Spleen (tissue), 11 donors: ENCODE measurements at regions not wholly inside any gene's neighbourhood (a gene's known extent, or its start where the extent isn't known, plus 50 kb on each side); places are given as distances from the start of the nearest gene placed in this dataset.
A peak's percentile ranks its signal among the peaks of the same experiment; 100 is the strongest.

Experiments
- DNase-seq: peaks from one replicate; pipeline ENCODE4 v3.0.0-alpha.2; 2020
- H3K27ac ChIP-seq, 8 donors: fragments of 200-600 bp; sonication (generic) in 7 of 8; 1 replicate in 4 of 8; 2 replicates in 4 of 8; pipeline versions ENCODE4 v1.5.0 to v1.8.0; 2016 to 2021; ENCODE audit warnings: inconsistent platforms in 4 of 8, mild to moderate bottlenecking in 4 of 8, moderate library complexity in 1 of 8
- H3K27me3 ChIP-seq, 7 donors: fragments of 200-600 bp; sonication (generic) in 6 of 7; replicated peaks in 1 of 7; 1 replicate in 4 of 7; 2 replicates in 3 of 7; pipeline versions ENCODE4 v1.5.0 to v1.8.0; 2016 to 2021; ENCODE audit warnings: inconsistent platforms in 3 of 7, mild to moderate bottlenecking in 1 of 7
- H3K36me3 ChIP-seq, 6 donors: fragments of 200-600 bp; sonication (generic) in 5 of 6; 1 replicate in 4 of 6; 2 replicates in 2 of 6; pipeline versions ENCODE4 v1.5.0 to v1.8.0; 2016 to 2021; ENCODE audit warnings: inconsistent platforms in 2 of 6
- H3K4me1 ChIP-seq, 6 donors: fragments of 200-600 bp; sonication (generic) in 5 of 6; 1 replicate in 3 of 6; 2 replicates in 3 of 6; pipeline versions ENCODE4 v1.5.0 to v1.8.0; 2016 to 2021; ENCODE audit warnings: inconsistent platforms in 3 of 6
- H3K4me3 ChIP-seq, 8 donors: fragments of 200-600 bp; sonication (generic) in 7 of 8; 1 replicate in 4 of 8; 2 replicates in 4 of 8; pipeline versions ENCODE4 v1.5.0 to v1.8.0; 2016 to 2021; ENCODE audit warnings: inconsistent platforms in 4 of 8, mild to moderate bottlenecking in 4 of 8, moderate library complexity in 2 of 8
- H3K9me3 ChIP-seq, 8 donors: fragments of 200-600 bp; sonication (generic) in 7 of 8; 1 replicate in 4 of 8; 2 replicates in 4 of 8; pipeline versions ENCODE4 v1.5.0 to v1.8.0; 2016 to 2021; ENCODE audit warnings: inconsistent platforms in 4 of 8
- CTCF ChIP-seq, 11 experiments: fragments of 200-600 bp in 7 of 11; fragments of 450-650 bp in 4 of 11; sonication (generic) in 4 of 11; IDR thresholded peaks in 8 of 11; conservative IDR thresholded peaks in 3 of 11; 1 replicate in 7 of 11; 2 replicates in 4 of 11; pipeline versions ENCODE4 v1.4.0 to v1.8.0; 2016 to 2021; ENCODE audit warnings: antibody characterized with exemption in 11 of 11, inconsistent platforms in 4 of 11, mild to moderate bottlenecking in 1 of 11
- POLR2A ChIP-seq, 3 donors: fragments of 450-650 bp; IDR thresholded peaks; one replicate each; pipeline ENCODE4 v1.5.1; 2017; ENCODE audit warnings: antibody characterized with exemption in 3 of 3, mild to moderate bottlenecking in 1 of 3
- POLR2AphosphoS5 ChIP-seq, 3 donors: sonication (generic); formaldehyde crosslinking; IDR thresholded peaks; one replicate each; pipeline ENCODE4 v1.5.1; 2017; ENCODE audit warnings: antibody characterized with exemption in 3 of 3
- WGBS, 5 donors: extraction: QIAGEN DNeasy Blood & Tissue Kit in 3 of 5; methylation state at CpG; one replicate each; pipeline versions ENCODE4 v1.1.5 to v1.1.7; 2013 to 2018; 5-methylcytosine and 5-hydroxymethylcytosine counted together
- intact Hi-C: fragments of 100-400 bp; cut with DNase I; formaldehyde crosslinking; loops from one replicate; pipeline ENCODE4 v1.15.0; 2023; ENCODE audit warnings: low total_unique reads
- donor health status: healthy with polysubstance abuse.
- donor health status: DM: no; HTN: no; CAD: no; lungs with moderate emphysema.
- donor health status: DM: no; HTN: no; CAD: no.
- donor health status: Bipolar disorder and iron deficiency.
- donor health status: healthy.
- donor health status: DM: no; HTN: no; CAD: no.
- donor health status: DM: yes; HTN: yes; CAD: no.

- intact Hi-C loops: no loop called here
- TF ChIP-seq POLR2A (IDR thresholded peaks at IDR 0.05) (no peak), CTCF (IDR thresholded peaks at IDR 0.05 in 8 of 11, conservative IDR thresholded peaks at IDR 0.05 in 3 of 11) (no peak), POLR2AphosphoS5 (IDR thresholded peaks at IDR 0.05) (no peak)
- Histone ChIP-seq H3K36me3 (no peaks in the 10 kb centered on the region), H3K4me1 (no peaks in the 10 kb centered on the region), H3K27ac (no peak overlapping the region), H3K4me3 (no peak overlapping the region), H3K9me3 (peaks cover 0 to 3% (median 0%) of the 10 kb centered on the region in 8 donors), H3K27me3 (no peaks in the 10 kb centered on the region)
- DNase-seq: no peak
Measured at GRCh38 chr10:54983255-54983654, 182.2 kb upstream of the PCDH15 start.

DNA sequence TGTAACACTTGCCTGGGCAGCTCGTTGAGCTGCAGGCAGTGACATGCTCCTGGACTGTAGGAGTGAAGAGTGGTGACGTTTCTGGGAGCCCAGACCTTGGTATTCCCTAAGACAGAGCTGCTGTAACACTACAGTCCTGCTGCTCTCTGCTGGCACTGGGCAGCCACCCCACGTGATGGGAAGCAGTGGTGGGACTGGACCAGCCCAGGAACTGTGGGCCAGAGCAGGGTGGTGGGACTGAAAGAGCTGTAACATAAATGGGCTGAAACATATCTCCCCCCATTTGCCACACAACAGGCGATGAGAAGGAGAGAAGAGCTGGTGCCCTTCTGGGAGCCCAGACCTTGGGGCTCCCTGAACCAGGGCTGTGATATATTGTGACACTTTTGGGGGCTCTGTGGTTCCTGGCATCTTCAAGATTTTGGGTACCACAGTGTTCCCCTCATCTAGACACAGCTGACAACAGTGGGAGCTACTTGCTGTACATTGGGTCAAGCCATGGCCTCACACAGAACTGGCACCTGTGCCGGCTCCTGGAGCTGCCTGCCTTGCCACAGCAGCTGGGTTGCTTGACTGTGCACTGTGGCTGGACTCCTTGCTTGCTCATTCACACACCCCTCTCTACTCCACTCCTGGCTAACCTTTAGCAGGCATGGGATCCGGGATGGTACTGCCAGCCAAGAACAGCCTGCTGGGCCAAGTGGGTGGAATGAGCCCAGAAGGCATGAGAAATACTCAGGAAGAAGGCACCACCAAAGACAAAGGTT lies 161.3 kb upstream of the PCDH15 start:
- peak; percentile 47 for DNase-seq
- H3K4me1 ChIP-seq: no peaks in the 10 kb centered on the region
- intact Hi-C loops: no loop called here
- H3K27ac ChIP-seq: no peak overlapping the region
- TF ChIP-seq CTCF (IDR thresholded peaks at IDR 0.05 in 8 of 11, conservative IDR thresholded peaks at IDR 0.05 in 3 of 11) (no peak), POLR2A (IDR thresholded peaks at IDR 0.05) (no peak), POLR2AphosphoS5 (IDR thresholded peaks at IDR 0.05) (no peak)
- no peak overlapping the region for H3K4me3 ChIP-seq
- 61 to 80% (median 69%) methylated on average over 6 of the region's 6 CpGs for WGBS, 5 donors
- no peaks in the 10 kb centered on the region for H3K27me3 ChIP-seq
- H3K9me3 ChIP-seq: peaks cover 0 to 16% (median 6%) of the 10 kb centered on the region in 8 donors
- no peaks in the 10 kb centered on the region for H3K36me3 ChIP-seq

DNA sequence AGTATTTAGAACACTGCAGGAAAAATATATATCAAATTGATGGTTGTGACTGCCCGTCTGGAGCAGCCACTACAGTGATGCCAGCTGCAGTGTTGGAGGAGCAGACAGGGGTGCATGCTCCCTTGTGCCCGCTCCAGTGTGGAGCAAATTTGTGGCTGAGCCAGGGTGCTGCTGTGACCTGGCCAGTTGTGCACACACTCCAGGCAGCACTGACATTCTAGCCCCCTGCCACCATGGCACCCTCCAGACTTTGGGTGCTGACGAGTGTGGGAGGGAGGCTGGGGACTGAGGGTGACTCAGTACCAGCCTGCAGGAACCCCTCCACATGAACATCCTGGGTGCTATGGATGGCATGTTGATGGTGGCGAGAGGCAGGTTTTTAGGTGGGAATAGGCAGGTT lies 160.0 kb upstream of the PCDH15 start:
- peaks cover 0 to 16% (median 6%) of the 10 kb centered on the region in 8 donors for H3K9me3 ChIP-seq
- 78 to 91% (median 86%) methylated on average over 4 of the region's 4 CpGs for WGBS, 5 donors
- no peaks in the 10 kb centered on the region for H3K4me1 ChIP-seq
- TF ChIP-seq POLR2A (IDR thresholded peaks at IDR 0.05) (no peak), POLR2AphosphoS5 (IDR thresholded peaks at IDR 0.05) (no peak), CTCF (IDR thresholded peaks at IDR 0.05 in 8 of 11, conservative IDR thresholded peaks at IDR 0.05 in 3 of 11) (no peak)
- no peaks in the 10 kb centered on the region for H3K27me3 ChIP-seq
- H3K27ac ChIP-seq: no peak overlapping the region
- H3K4me3 ChIP-seq: no peak overlapping the region
- H3K36me3 ChIP-seq: no peaks in the 10 kb centered on the region
- intact Hi-C loops: no loop called here
- peak; percentile 34 for DNase-seq

GRCh38 chr10:54958844-54959243 lies 157.8 kb upstream of the PCDH15 start:
- no peak overlapping the region for H3K4me3 ChIP-seq
- H3K36me3 ChIP-seq: no peaks in the 10 kb centered on the region
- H3K9me3 ChIP-seq: peaks cover 0 to 16% (median 6%) of the 10 kb centered on the region in 8 donors
- intact Hi-C loops: no loop called here
- no peaks in the 10 kb centered on the region for H3K4me1 ChIP-seq
- no peaks in the 10 kb centered on the region for H3K27me3 ChIP-seq
- no peak overlapping the region for H3K27ac ChIP-seq
- no peak for TF ChIP-seq POLR2A (IDR thresholded peaks at IDR 0.05)
- TF ChIP-seq POLR2AphosphoS5 (IDR thresholded peaks at IDR 0.05): no peak
- no peak for TF ChIP-seq CTCF (IDR thresholded peaks at IDR 0.05 in 8 of 11, conservative IDR thresholded peaks at IDR 0.05 in 3 of 11)
- DNase-seq: no peak
- WGBS, 5 donors: 55 to 73% (median 59%) methylated on average over 1 of the region's 1 CpG
